Liver (tissue), 3 donors: ENCODE measurements at regions not wholly inside any gene's neighbourhood (a gene's known extent, or its start where the extent isn't known, plus 50 kb on each side); places are given as distances from the start of the nearest gene placed in this dataset.

ENCODE experiments used
- CTCF ChIP-seq: fragments of 150-350 bp; IDR thresholded peaks from 2 replicates; pipeline ENCODE4 v1.5.1; 2017; ENCODE audit warnings: improper control_type of control experiment, low read depth, low read length; ENCODE audit not compliant: missing input control
- TAF1 ChIP-seq: conservative IDR thresholded peaks from 2 replicates; pipeline ENCODE4 v1.6.1; 2016; ENCODE audit warnings: antibody characterized with exemption, mild to moderate bottlenecking
- YY1 ChIP-seq: IDR thresholded peaks from 2 replicates; pipeline ENCODE4 v1.6.1; 2016; ENCODE audit warnings: antibody characterized with exemption, mild to moderate bottlenecking
- ZBTB33 ChIP-seq: IDR thresholded peaks from 2 replicates; pipeline ENCODE4 v1.6.1; 2016; ENCODE audit warnings: antibody characterized with exemption
- donor health status: healthy.
- donor health status: healthy.

GRCh38 chr15:39318231-39318630 lies 262.6 kb upstream of the THBS1 start:
- no peak for TF ChIP-seq ZBTB33
- no peak for TF ChIP-seq CTCF
- TF ChIP-seq YY1 = no peak
- no peak for TF ChIP-seq TAF1
